Psoas muscle (tissue), 7 donors: ENCODE measurements at regions not wholly inside any gene's neighbourhood (a gene's known extent, or its start where the extent isn't known, plus 50 kb on each side); places are given as distances from the start of the nearest gene placed in this dataset.
"Not testable (repeated sequence)": the region's sequence is repeated elsewhere in the genome, so short reads cannot be mapped to it uniquely, and the experiment has no call there.

Experiments used
- ATAC-seq, 4 donors: fragments of 200-7000 bp; cut with Tn5 transposase; one replicate each; pipeline ENCODE4 v1.9.1; 2020; ENCODE audit warnings: moderate library complexity in 3 of 4, mild to moderate bottlenecking in 2 of 4
- DNase-seq, 2 donors: peaks; one replicate each; pipeline ENCODE4 v3.0.0-alpha.2; 2020
- H3K27ac ChIP-seq: fragments of 200-600 bp; one replicate; pipeline ENCODE4 v1.8.0; 2022
- H3K27me3 ChIP-seq, 3 donors: fragments of 200-600 bp in 1 of 3; one replicate each; pipeline versions ENCODE4 v1.6.1 to v1.8.0; 2013 to 2022; ENCODE audit warnings: low read length in 2 of 3, mild to moderate bottlenecking in 2 of 3, moderate library complexity in 1 of 3; ENCODE audit not compliant: insufficient read depth in 3 of 3
- H3K36me3 ChIP-seq, 2 donors: fragments of 200-600 bp in 1 of 2; one replicate each; pipeline versions ENCODE4 v1.6.1 to v1.8.0; 2013 to 2022; ENCODE audit warnings: low read depth in 1 of 2, mild to moderate bottlenecking in 1 of 2, moderate library complexity in 1 of 2; ENCODE audit not compliant: insufficient read depth in 1 of 2
- H3K4me1 ChIP-seq: fragments of 200-600 bp; one replicate; pipeline ENCODE4 v1.8.0; 2022
- H3K4me3 ChIP-seq: fragments of 200-600 bp; one replicate; pipeline ENCODE4 v1.8.0; 2022; ENCODE audit warnings: mild to moderate bottlenecking
- H3K9me3 ChIP-seq: fragments of 200-600 bp; one replicate; pipeline ENCODE4 v1.8.0; 2022
- WGBS, 3 donors: extraction: QIAGEN DNeasy Blood & Tissue Kit; methylation state at CpG; one replicate each; pipeline versions ENCODE4 v1.1.6 to v1.1.7; 2013; 5-methylcytosine and 5-hydroxymethylcytosine counted together
- intact Hi-C, 2 donors: fragments of 100-400 bp; cut with DNase I; formaldehyde crosslinking; loops; one replicate each; pipeline versions ENCODE4 v1.11.0 to v1.14.2; 2022
- TF ChIP-seq, protein P1 (sequence below): fragments of 200-600 bp; IDR thresholded peaks from one replicate; pipeline ENCODE4 v1.8.0; 2022; ENCODE audit warnings: antibody characterized with exemption
- donor health status: healthy with polysubstance abuse.
- donor health status: DM: no; HTN: no; CAD: no; lungs with moderate emphysema.
- donor health status: Bipolar disorder and iron deficiency.
- donor health status: healthy.
- donor health status: DM: yes; HTN: yes; CAD: no.
- donor health status: DM: no; HTN: no; CAD: no.
- donor health status: DM: yes; HTN: yes; CAD: no.

- Histone ChIP-seq H3K36me3 (no peaks in the 10 kb centered on the region), H3K27ac (no peak overlapping the region), H3K9me3 (no peaks in the 10 kb centered on the region), H3K27me3 (no peaks in the 10 kb centered on the region), H3K4me1 (no peaks in the 10 kb centered on the region), H3K4me3 (no peak overlapping the region)
- intact Hi-C loops, result no loop called here
- TF ChIP-seq, protein P1, sequence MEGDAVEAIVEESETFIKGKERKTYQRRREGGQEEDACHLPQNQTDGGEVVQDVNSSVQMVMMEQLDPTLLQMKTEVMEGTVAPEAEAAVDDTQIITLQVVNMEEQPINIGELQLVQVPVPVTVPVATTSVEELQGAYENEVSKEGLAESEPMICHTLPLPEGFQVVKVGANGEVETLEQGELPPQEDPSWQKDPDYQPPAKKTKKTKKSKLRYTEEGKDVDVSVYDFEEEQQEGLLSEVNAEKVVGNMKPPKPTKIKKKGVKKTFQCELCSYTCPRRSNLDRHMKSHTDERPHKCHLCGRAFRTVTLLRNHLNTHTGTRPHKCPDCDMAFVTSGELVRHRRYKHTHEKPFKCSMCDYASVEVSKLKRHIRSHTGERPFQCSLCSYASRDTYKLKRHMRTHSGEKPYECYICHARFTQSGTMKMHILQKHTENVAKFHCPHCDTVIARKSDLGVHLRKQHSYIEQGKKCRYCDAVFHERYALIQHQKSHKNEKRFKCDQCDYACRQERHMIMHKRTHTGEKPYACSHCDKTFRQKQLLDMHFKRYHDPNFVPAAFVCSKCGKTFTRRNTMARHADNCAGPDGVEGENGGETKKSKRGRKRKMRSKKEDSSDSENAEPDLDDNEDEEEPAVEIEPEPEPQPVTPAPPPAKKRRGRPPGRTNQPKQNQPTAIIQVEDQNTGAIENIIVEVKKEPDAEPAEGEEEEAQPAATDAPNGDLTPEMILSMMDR, result no peak
- WGBS, 3 donors, result 74 to 82% (median 74%) methylated on average over 1 of the region's 1 CpG
- DNase-seq (no peak), ATAC-seq (no peak)
Observed at GRCh38 chr1:188004849-188005248, 1176.1 kb downstream of the PLA2G4A start.

- intact Hi-C loops, result no loop called here
- Histone ChIP-seq H3K36me3 (no peaks in the 10 kb centered on the region), H3K9me3 (no peaks in the 10 kb centered on the region), H3K4me1 (no peaks in the 10 kb centered on the region), H3K27ac (no peak overlapping the region), H3K4me3 (no peak overlapping the region), H3K27me3 (no peaks in the 10 kb centered on the region)
- TF ChIP-seq, protein P1, result no peak
- ATAC-seq, result no peak
- no peak for DNase-seq
- WGBS, 3 donors, result 48 to 67% (median 49%) methylated on average over 1 of the region's 1 CpG
Observed at GRCh38 chr1:188006354-188006753, 1177.6 kb downstream of the PLA2G4A start.

DNA sequence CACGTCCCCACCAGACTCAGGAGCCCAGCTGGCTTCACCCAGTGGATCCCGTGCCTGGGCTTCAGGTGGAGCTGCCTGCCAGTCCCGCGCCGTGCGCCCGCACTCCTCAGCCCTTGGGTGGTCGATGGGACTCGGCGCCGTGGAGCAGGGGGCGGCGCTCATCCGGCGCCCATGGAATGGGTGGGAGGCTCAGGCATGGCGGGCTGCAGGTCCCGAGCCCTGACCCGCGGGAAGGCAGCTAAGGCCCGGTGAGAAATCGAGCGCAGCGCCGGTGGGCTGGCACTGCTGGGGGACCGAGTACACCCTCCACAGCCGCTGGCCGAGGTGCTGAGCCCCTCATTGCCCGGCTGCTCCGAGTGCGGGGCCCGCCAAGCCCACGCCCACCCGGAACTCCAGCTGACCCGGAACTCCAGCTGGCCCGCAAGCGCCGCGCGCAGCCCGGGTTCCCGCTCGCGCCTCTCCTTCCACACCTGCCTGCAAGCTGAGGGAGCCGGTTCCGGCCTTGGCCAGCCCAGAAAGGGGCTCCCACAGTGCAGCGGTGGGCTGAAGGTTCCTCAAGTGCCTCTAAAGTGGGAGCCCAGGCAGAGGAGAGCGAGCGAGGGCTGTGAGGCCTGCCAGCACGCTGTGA lies 1184.6 kb downstream of the PLA2G4A start:
- H3K9me3 ChIP-seq, intact Hi-C loops, ATAC-seq, H3K36me3 ChIP-seq, H3K27ac ChIP-seq, H3K4me1 ChIP-seq, H3K27me3 ChIP-seq, DNase-seq, H3K4me3 ChIP-seq: not testable (repeated sequence)
- 95 to 97% (median 95%) methylated on average over 43 to 49 of the region's 49 CpGs for WGBS, 3 donors

DNA sequence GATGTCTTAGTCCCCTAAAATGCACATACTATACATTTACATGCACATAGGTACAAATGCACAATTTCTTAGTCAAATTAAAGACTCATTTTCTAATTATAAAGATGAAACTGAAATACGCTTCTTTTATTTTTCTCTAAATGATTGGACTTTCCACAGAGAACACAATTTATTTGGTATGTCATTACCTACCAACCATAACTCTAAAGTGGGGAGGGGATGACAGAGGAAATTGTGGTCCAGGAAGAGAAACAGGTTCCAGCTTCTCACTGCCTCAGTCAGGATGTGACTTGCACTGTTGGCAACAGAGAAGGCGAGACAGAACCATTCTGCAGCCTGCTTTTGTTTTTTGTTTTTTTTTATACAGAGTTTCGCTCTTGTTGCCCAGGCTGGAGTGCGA lies 1189.2 kb downstream of the PLA2G4A start:
- 94% methylated on average over 4 of the region's 4 CpGs for WGBS, 3 donors
- TF ChIP-seq, protein P1, result no peak

GRCh38 chr1:188022661-188023060 lies 1193.9 kb downstream of the PLA2G4A start:
- no peaks in the 10 kb centered on the region for H3K27me3 ChIP-seq
- 75 to 90% (median 88%) methylated on average over 2 of the region's 2 CpGs for WGBS, 3 donors
- TF ChIP-seq, protein P1, result no peak
- no peaks in the 10 kb centered on the region for H3K36me3 ChIP-seq
- ATAC-seq, result no peak
- no peak overlapping the region for H3K27ac ChIP-seq
- H3K4me1 ChIP-seq, result no peaks in the 10 kb centered on the region
- no peaks in the 10 kb centered on the region for H3K9me3 ChIP-seq
- intact Hi-C loops, result no loop called here
- no peak for DNase-seq
- no peak overlapping the region for H3K4me3 ChIP-seq

More for the DNA sequence above, 1189.2 kb downstream of the PLA2G4A start:
- H3K27me3 ChIP-seq, result no peaks in the 10 kb centered on the region
- ATAC-seq, result no peak
- H3K27ac ChIP-seq, result no peak overlapping the region
- no peaks in the 10 kb centered on the region for H3K9me3 ChIP-seq
- no peaks in the 10 kb centered on the region for H3K36me3 ChIP-seq
- H3K4me3 ChIP-seq, result no peak overlapping the region
- DNase-seq, result no peak
- no peaks in the 10 kb centered on the region for H3K4me1 ChIP-seq
- intact Hi-C loops, result no loop called here
